H9 (cell line): ENCODE measurements at regions not wholly inside any gene's neighbourhood (a gene's known extent, or its start where the extent isn't known, plus 50 kb on each side); places are given as distances from the start of the nearest gene placed in this dataset.

Experiments
- DNase-seq: peaks from one replicate; pipeline ENCODE4 v3.0.0-alpha.2; 2017
- H2AFZ ChIP-seq: one replicate; pipeline ENCODE4 v1.6.1; 2013; ENCODE audit warnings: mild to moderate bottlenecking, low read length, control low read depth, moderate library complexity
- H2AK5ac ChIP-seq: 2 replicates; pipeline ENCODE4 v1.6.1; 2013; ENCODE audit warnings: low read length, control low read depth, mixed read lengths; ENCODE audit not compliant: insufficient read length
- H2BK120ac ChIP-seq: one replicate; pipeline ENCODE4 v1.6.1; 2013; ENCODE audit warnings: low read depth, mild to moderate bottlenecking, low read length, control low read depth, inconsistent platforms; ENCODE audit not compliant: poor library complexity, severe bottlenecking
- H2BK12ac ChIP-seq: 2 replicates; pipeline ENCODE4 v1.6.1; 2013; ENCODE audit warnings: low read length, control low read depth, mixed read lengths, low read depth; ENCODE audit not compliant: insufficient read length
- H2BK15ac ChIP-seq: 2 replicates; pipeline ENCODE4 v1.6.1; 2013; ENCODE audit warnings: low read depth, low read length, control low read depth
- H2BK20ac ChIP-seq: one replicate; pipeline ENCODE4 v1.6.1; 2013; ENCODE audit warnings: low read depth, mild to moderate bottlenecking, low read length, control low read depth, inconsistent platforms; ENCODE audit not compliant: poor library complexity, severe bottlenecking
- H2BK5ac ChIP-seq: 2 replicates; pipeline ENCODE4 v1.6.1; 2013; ENCODE audit warnings: low read length, control low read depth, mixed read lengths; ENCODE audit not compliant: insufficient read length
- H3K14ac ChIP-seq: 2 replicates; pipeline ENCODE4 v1.6.1; 2013; ENCODE audit warnings: low read length, control low read depth; ENCODE audit not compliant: insufficient read depth
- H3K18ac ChIP-seq: 2 replicates; pipeline ENCODE4 v1.6.1; 2013; ENCODE audit warnings: low read depth, mild to moderate bottlenecking, mixed read lengths, low read length, control low read depth; ENCODE audit not compliant: insufficient read length
- H3K23ac ChIP-seq: 2 replicates; pipeline ENCODE4 v1.6.1; 2013; ENCODE audit warnings: low read length, control low read depth, mixed read lengths, low read depth; ENCODE audit not compliant: insufficient read length
- H3K23me2 ChIP-seq: 2 replicates; pipeline ENCODE4 v1.6.1; 2013; ENCODE audit warnings: low read depth, mild to moderate bottlenecking, mixed read lengths, low read length, control low read depth; ENCODE audit not compliant: insufficient read length, poor library complexity, severe bottlenecking
- H3K27ac ChIP-seq: 2 replicates; pipeline ENCODE4 v1.5.1; 2013; ENCODE audit warnings: low read length, control low read depth, mixed read lengths, low read depth; ENCODE audit not compliant: insufficient read length
- H3K27me3 ChIP-seq: 2 replicates; pipeline ENCODE4 v1.6.1; 2013; ENCODE audit warnings: low read length, control low read depth, inconsistent platforms; ENCODE audit not compliant: insufficient read depth
- H3K4ac ChIP-seq: 2 replicates; pipeline ENCODE4 v1.6.1; 2013; ENCODE audit warnings: low read depth, mild to moderate bottlenecking, control low read depth, inconsistent platforms, low read length, moderate library complexity
- H3K4me1 ChIP-seq: 2 replicates; pipeline ENCODE4 v1.6.1; 2013; ENCODE audit warnings: low read length, control low read depth, inconsistent platforms; ENCODE audit not compliant: insufficient read depth
- H3K4me2 ChIP-seq: 2 replicates; pipeline ENCODE4 v1.6.1; 2013; ENCODE audit warnings: low read length, control low read depth, mixed read lengths; ENCODE audit not compliant: insufficient read length, insufficient read depth
- H3K56ac ChIP-seq: 2 replicates; pipeline ENCODE4 v1.6.1; 2013; ENCODE audit warnings: low read depth, mild to moderate bottlenecking, mixed read lengths, low read length, control low read depth; ENCODE audit not compliant: insufficient read length
- H3K79me1 ChIP-seq: 2 replicates; pipeline ENCODE4 v1.6.1; 2013; ENCODE audit warnings: low read depth, mild to moderate bottlenecking, moderate library complexity, low read length, control low read depth, inconsistent platforms; ENCODE audit not compliant: insufficient read depth, poor library complexity, severe bottlenecking
- H3K79me2 ChIP-seq: 2 replicates; pipeline ENCODE4 v1.6.1; 2013; ENCODE audit warnings: low read length, control low read depth, inconsistent platforms; ENCODE audit not compliant: insufficient read depth
- H3K9ac ChIP-seq: 2 replicates; pipeline ENCODE4 v1.6.1; 2013; ENCODE audit warnings: low read length, control low read depth, mixed read lengths; ENCODE audit not compliant: insufficient read length; ENCODE audit errors: extremely low read depth
- H3K9me3 ChIP-seq: one replicate; pipeline ENCODE4 v1.6.1; 2013; ENCODE audit warnings: low read depth, low read length, inconsistent platforms; ENCODE audit not compliant: control insufficient read depth
- H3T11ph ChIP-seq: one replicate; pipeline ENCODE4 v1.6.1; 2013; ENCODE audit warnings: mild to moderate bottlenecking, low read length, control low read depth, inconsistent platforms
- H4K20me1 ChIP-seq: one replicate; pipeline ENCODE4 v1.6.1; 2013; ENCODE audit not compliant: control insufficient read depth, insufficient read length, insufficient read depth
- H4K5ac ChIP-seq: 2 replicates; pipeline ENCODE4 v1.6.1; 2013; ENCODE audit warnings: low read depth, mild to moderate bottlenecking, mixed read lengths, low read length, control low read depth; ENCODE audit not compliant: insufficient read length
- H4K8ac ChIP-seq: replicated peaks from 2 replicates; pipeline ENCODE4 v1.6.1; 2013; ENCODE audit warnings: low read length, control low read depth, mixed read lengths, low read depth; ENCODE audit not compliant: insufficient read length
- H4K91ac ChIP-seq: 2 replicates; pipeline ENCODE4 v1.6.1; 2013; ENCODE audit warnings: low read depth, mild to moderate bottlenecking, moderate library complexity, mixed read lengths, low read length, control low read depth; ENCODE audit not compliant: insufficient read length
- H3K27ac Mint-ChIP-seq, 3 experiments: 2 replicates in 2 of 3; 3 replicates in 1 of 3; pipeline ENCODE4 v1.8.0; 2020 to 2021; ENCODE audit warnings: mixed read lengths in 3 of 3, mild to moderate bottlenecking in 1 of 3, moderate library complexity in 1 of 3
- H3K27me3 Mint-ChIP-seq: 2 replicates; pipeline ENCODE4 v1.8.0; 2021; ENCODE audit warnings: low read depth, mild to moderate bottlenecking, moderate library complexity, mixed read lengths
- H3K36me3 Mint-ChIP-seq, 3 experiments: 2 replicates in 2 of 3; 3 replicates in 1 of 3; pipeline ENCODE4 v1.8.0; 2020 to 2021; ENCODE audit warnings: low read depth in 3 of 3, mixed read lengths in 3 of 3; ENCODE audit not compliant: insufficient read depth in 1 of 3
- H3K4me1 Mint-ChIP-seq, 2 experiments: 2 replicates each; pipeline ENCODE4 v1.8.0; 2020; ENCODE audit warnings: mixed read lengths in 2 of 2
- H3K4me3 Mint-ChIP-seq, 2 experiments: 2 replicates in 1 of 2; 3 replicates in 1 of 2; pipeline ENCODE4 v1.8.0; 2020 to 2021; ENCODE audit warnings: mild to moderate bottlenecking in 2 of 2, mixed read lengths in 2 of 2, moderate library complexity in 1 of 2
- H3K9me3 Mint-ChIP-seq, 2 experiments: 2 replicates in 1 of 2; 3 replicates in 1 of 2; pipeline ENCODE4 v1.8.0; 2020; ENCODE audit warnings: mild to moderate bottlenecking in 2 of 2, mixed read lengths in 2 of 2, moderate library complexity in 1 of 2
- CTCF ChIP-seq: fragments of 200-600 bp; sonication (generic); conservative IDR thresholded peaks from 3 replicates; pipeline ENCODE4 v1.8.0; 2021; ENCODE audit warnings: antibody characterized with exemption, mild to moderate bottlenecking
- WGBS: extraction: QIAGEN DNeasy Blood & Tissue Kit; methylation state at CpG from one replicate; pipeline ENCODE4 v1.1.7; 2013; ENCODE audit warnings: missing lambda C conversion rate, low lambda C conversion rate, mixed read lengths; ENCODE audit not compliant: insufficient read length; ENCODE audit errors: extremely low coverage; 5-methylcytosine and 5-hydroxymethylcytosine counted together

- no peaks in the 10 kb centered on the region for H3K9me3 Mint-ChIP-seq
- no peak overlapping the region for H3K18ac ChIP-seq
- no peak overlapping the region for H3K27ac ChIP-seq
- no peak overlapping the region for H3K14ac ChIP-seq
- no peak overlapping the region for H2BK20ac ChIP-seq
- no peak overlapping the region for H3K9ac ChIP-seq
- peaks cover 17 to 20% of the 10 kb centered on the region in 2 experiments for H3K4me1 Mint-ChIP-seq
- H2AFZ ChIP-seq = no peak overlapping the region
- WGBS = no CpG with 5 or more reads among the region's 11 CpGs
- no peak overlapping the region; a peak in 1 of 5 replicates for H3K4me3 Mint-ChIP-seq
- H4K8ac ChIP-seq = no peak overlapping the region
- no peaks in the 10 kb centered on the region for H3K36me3 Mint-ChIP-seq
- H3K9me3 ChIP-seq = no peaks in the 10 kb centered on the region
- DNase-seq = peak; percentile 29
- H3K4ac ChIP-seq = no peak overlapping the region
- no peaks in the 10 kb centered on the region for H3K79me1 ChIP-seq
- H3K27me3 ChIP-seq = no peaks in the 10 kb centered on the region
- no peak overlapping the region for H3K4me2 ChIP-seq
- H2AK5ac ChIP-seq = no peak overlapping the region
- no peak overlapping the region for H3K23ac ChIP-seq
- no peak overlapping the region for H3K56ac ChIP-seq
- H3T11ph ChIP-seq = no peak overlapping the region
- H2BK5ac ChIP-seq = no peak overlapping the region
- no peaks in the 10 kb centered on the region for H3K23me2 ChIP-seq
- peak overlapping the region in 1 of 3 experiments; percentile 53; a peak in 1 of 7 replicates for H3K27ac Mint-ChIP-seq
- TF ChIP-seq CTCF = no peak
- H4K20me1 ChIP-seq = no peaks in the 10 kb centered on the region
- peaks cover 8% of the 10 kb centered on the region; the same call in 1 of the 2 replicates for H3K4me1 ChIP-seq
- no peaks in the 10 kb centered on the region for H3K79me2 ChIP-seq
- no peak overlapping the region for H4K5ac ChIP-seq
- H3K27me3 Mint-ChIP-seq = no peaks in the 10 kb centered on the region
- no peak overlapping the region for H4K91ac ChIP-seq
- H2BK12ac ChIP-seq = no peak overlapping the region
- H2BK120ac ChIP-seq = no peak overlapping the region
- no peak overlapping the region for H2BK15ac ChIP-seq
These were observed 1225.6 kb downstream of the VRK1 start for GRCh38 chr14:98022541-98023520.
